ENCODE measurements at regions not wholly inside any gene's neighbourhood (a gene's known extent, or its start where the extent isn't known, plus 50 kb on each side); places are given as distances from the start of the nearest gene placed in this dataset.

DNA sequence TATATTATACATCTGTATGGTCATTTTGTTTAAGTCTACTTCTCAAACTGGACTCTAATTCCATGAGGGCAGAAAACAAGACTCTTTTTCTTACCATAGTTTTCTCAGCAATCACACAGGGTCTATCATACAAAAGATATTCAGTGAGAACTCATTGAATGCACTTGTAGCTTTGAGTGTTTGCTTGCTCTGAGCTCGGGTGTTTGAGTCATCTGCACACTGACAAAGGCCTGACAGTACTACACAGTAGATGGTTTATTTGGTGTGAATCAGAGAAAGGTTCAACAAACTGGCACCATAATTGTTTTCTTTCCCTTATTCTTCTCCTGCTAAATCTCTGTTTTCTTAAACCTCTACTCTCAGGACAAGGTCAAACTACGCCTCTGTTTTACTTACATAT lies 586.4 kb downstream of the LMO7 start:
- intact Hi-C loops (cut with DNase I), result loop anchor here in 3 of 10 donors (5.0 to 10.0 kb wide), 2 partner anchors 242 to 250 kb away; no protein-coding TSS in a partner anchor

DNA sequence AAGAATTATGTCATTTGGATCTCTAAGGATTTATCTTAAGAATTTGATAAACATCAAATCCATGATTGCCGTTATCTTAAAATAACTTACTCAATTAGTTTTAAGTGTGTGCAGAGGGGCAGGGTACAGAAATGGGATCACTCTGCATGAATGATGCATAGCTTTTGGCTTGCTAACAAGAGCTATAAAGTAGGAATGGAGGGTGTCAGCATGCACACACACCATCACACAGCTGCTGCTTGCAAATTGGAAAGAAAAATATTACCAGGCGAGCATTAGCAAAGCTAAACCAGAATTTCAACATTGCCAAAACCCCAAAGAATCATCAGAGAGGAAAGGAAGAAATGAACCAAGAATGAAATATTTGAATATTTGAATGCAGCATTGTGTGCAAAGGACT lies 580.6 kb downstream of the LMO7 start:
- intact Hi-C loops (cut with DNase I), result loop anchor here in 1 of 10 donors (10.0 kb wide), 1 partner anchor 688 kb away; no protein-coding TSS in a partner anchor

More for the DNA sequence above, 586.4 kb downstream of the LMO7 start:
- TF ChIP-seq, protein P1, sequence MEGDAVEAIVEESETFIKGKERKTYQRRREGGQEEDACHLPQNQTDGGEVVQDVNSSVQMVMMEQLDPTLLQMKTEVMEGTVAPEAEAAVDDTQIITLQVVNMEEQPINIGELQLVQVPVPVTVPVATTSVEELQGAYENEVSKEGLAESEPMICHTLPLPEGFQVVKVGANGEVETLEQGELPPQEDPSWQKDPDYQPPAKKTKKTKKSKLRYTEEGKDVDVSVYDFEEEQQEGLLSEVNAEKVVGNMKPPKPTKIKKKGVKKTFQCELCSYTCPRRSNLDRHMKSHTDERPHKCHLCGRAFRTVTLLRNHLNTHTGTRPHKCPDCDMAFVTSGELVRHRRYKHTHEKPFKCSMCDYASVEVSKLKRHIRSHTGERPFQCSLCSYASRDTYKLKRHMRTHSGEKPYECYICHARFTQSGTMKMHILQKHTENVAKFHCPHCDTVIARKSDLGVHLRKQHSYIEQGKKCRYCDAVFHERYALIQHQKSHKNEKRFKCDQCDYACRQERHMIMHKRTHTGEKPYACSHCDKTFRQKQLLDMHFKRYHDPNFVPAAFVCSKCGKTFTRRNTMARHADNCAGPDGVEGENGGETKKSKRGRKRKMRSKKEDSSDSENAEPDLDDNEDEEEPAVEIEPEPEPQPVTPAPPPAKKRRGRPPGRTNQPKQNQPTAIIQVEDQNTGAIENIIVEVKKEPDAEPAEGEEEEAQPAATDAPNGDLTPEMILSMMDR (IDR thresholded peaks at IDR 0.05), result no peak
- 59 to 78% methylated on average over 2 of the region's 2 CpGs for WGBS, 2 donors
- Histone ChIP-seq H3K27ac (no peak overlapping the region), H3K27me3 (no peaks in the 10 kb centered on the region), H3K4me3 (no peak overlapping the region), H3K9me3 (no peaks in the 10 kb centered on the region), H3K4me1 (peaks cover 0 to 17% (median 7%) of the 10 kb centered on the region in 9 donors), H3K36me3 (no peaks in the 10 kb centered on the region)
- no peak for DNase-seq
- no peak for ATAC-seq

DNA sequence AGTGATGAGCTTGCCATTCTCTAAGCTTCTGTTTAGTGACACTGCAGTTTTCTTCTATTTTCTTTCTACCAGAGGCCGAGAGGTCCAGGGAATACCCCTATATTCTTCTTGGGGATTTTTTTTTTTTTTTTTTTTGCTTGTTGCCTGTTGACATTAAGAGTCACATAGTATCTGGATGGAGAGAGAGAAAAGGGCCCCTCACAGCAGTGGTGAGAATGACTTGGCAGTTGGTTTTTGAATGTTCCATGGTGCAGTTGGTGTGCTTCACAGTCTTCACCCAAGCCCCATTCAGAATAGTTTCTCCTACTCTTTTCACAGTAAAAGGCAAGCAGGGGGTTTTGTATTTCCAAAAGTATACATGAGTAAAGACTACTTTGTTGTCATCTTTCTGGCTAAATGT lies 577.9 kb downstream of the LMO7 start:
- Histone ChIP-seq H3K27me3 (no peaks in the 10 kb centered on the region), H3K4me3 (no peak overlapping the region), H3K27ac (no peak overlapping the region), H3K9me3 (peaks cover 0 to 6% (median 0%) of the 10 kb centered on the region in 11 donors), H3K36me3 (no peaks in the 10 kb centered on the region), H3K4me1 (no peaks in the 10 kb centered on the region)
- WGBS, 2 donors, result 81 to 91% methylated on average over 1 of the region's 1 CpG
- no peak for ATAC-seq
- DNase-seq, result no peak
- intact Hi-C loops (cut with DNase I), result loop anchor here in 1 of 10 donors (10.0 kb wide), 1 partner anchor 691 kb away; no protein-coding TSS in a partner anchor
- TF ChIP-seq, protein P1 (IDR thresholded peaks at IDR 0.05), result no peak

More for the DNA sequence above, 580.6 kb downstream of the LMO7 start:
- DNase-seq (no peak), ATAC-seq (no peak)
- Histone ChIP-seq H3K4me3 (no peak overlapping the region), H3K9me3 (peaks cover 0 to 2% (median 0%) of the 10 kb centered on the region in 11 donors), H3K4me1 (no peaks in the 10 kb centered on the region), H3K36me3 (no peaks in the 10 kb centered on the region), H3K27me3 (no peaks in the 10 kb centered on the region), H3K27ac (no peak overlapping the region)
- WGBS, 2 donors, result 64 to 79% methylated on average over 2 of the region's 2 CpGs
- TF ChIP-seq, protein P1 (IDR thresholded peaks at IDR 0.05), result no peak

DNA sequence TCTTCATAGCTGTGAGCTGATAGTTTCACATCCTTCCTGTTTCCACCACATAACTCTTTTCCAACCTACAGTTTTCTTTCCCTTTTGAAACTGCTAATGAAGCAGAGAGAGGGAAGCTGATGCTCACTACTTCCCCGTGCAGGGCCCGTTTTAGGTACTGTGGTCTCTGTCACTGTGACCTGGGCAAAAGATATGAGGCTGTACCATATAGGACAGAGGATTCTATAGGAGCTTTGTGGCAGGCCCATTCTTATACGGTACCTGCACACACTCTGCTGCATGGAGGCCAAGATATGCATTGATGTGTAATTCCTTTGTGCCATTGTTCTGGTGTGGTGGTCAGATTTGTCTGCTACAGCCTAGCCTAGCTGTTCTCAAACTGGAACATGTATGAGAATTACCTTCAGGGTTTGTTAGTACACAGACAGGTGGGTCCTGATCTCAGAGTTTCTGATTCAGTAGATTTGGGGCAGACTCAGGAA lies 577.3 kb downstream of the LMO7 start:
- no peaks in the 10 kb centered on the region for H3K4me1 ChIP-seq
- H3K36me3 ChIP-seq, result no peaks in the 10 kb centered on the region

More for the DNA sequence above, 577.3 kb downstream of the LMO7 start:
- WGBS, 2 donors, result 67 to 87% methylated on average over 3 of the region's 3 CpGs
- Histone ChIP-seq H3K4me3 (no peak overlapping the region), H3K27ac (no peak overlapping the region), H3K27me3 (no peaks in the 10 kb centered on the region), H3K9me3 (peaks cover 0 to 6% (median 0%) of the 10 kb centered on the region in 11 donors)
- DNase-seq (no peak), ATAC-seq (no peak)
- intact Hi-C loops (cut with DNase I), result loop anchor here in 1 of 10 donors (10.0 kb wide), 1 partner anchor 691 kb away; no protein-coding TSS in a partner anchor
- TF ChIP-seq, protein P1 (IDR thresholded peaks at IDR 0.05), result no peak
